HG03097 (cell line): ENCODE measurements at regions not wholly inside any gene's neighbourhood (a gene's known extent, or its start where the extent isn't known, plus 50 kb on each side); places are given as distances from the start of the nearest gene placed in this dataset.
"Not testable (repeated sequence)": the region's sequence is repeated elsewhere in the genome, so short reads cannot be mapped to it uniquely, and the experiment has no call there.

Source experiments
- ATAC-seq: cut with Tn5 transposase; IDR thresholded peaks from one replicate; pipeline ENCODE4 v1.9.1; 2021; ENCODE audit not compliant: unreplicated experiment, low FRiP score

DNA sequence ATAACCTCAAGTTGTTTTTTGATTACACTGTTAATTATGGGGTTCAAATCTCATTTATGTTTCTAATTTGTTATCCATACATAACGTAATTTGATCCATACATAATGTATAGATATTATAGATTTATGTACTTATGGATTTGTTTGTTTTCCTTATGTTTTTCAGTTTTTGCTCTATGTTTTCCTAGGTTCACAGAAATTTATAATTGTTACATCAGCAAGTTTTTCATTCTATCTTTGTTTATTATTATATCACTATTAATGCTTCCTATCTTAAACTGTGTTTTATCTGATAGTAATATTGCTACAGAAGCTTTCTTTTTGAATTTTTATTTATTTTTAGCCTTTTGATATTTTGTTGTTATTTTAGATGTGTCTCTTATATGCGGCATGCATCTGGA, 194.3 kb upstream of the SOX21 start:
- ATAC-seq: no peak

DNA sequence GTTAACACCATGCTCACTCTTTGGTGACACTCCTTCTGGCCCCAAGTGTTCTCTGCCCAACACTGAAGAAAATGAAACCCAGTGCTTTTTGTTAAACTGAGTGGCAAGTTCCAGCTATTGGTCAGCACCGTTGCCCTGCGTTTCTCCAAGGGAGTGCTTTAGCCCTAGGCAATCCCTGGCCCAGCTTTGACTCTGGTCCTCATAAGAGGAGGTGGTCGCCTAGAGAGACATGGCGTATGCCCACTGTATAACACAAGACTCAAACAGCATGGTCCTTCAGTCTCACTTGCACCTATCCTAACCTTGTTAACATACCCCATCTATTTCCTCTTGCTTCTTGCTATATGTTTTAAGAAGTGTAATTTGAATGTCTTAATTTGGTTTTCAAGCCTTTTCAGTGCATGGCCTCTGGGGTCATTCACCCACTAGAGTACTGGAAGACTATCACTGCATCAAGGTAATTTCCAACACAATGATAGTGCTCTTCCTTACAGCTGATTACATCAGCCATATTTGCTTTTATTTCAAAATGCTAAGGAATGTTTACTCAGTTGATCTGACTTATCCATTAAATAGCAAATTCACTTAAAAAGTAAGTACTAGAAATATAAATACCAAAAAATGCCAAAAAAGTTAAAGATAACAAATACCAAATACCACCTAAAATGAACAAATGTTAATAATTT, 190.5 kb upstream of the SOX21 start:
- ATAC-seq: no peak

DNA sequence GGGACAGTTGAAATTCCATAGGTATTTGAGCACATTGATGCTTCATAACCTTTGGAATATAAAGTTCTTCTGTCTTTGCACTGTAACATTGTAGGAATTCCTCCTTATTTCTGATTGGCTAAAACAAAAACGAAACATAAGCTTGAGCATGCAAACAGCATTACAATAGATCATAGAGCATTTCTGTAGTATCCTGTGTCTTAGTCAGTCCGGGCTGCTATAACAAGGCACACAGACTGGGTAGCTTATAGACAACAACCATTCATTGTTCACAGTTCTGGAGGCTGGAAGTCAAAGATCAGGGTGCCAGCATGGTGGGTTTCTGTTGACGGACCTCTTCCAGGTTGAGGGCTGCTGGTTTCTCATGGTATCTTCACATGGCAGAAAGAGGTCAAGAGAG, 188.7 kb upstream of the SOX21 start:
- ATAC-seq: no peak

- ATAC-seq: no peak
Observed at GRCh38 chr13:94896719-94897317, 184.5 kb upstream of the SOX21 start.

GRCh38 chr13:94896238-94896637, 183.9 kb upstream of the SOX21 start:
- no peak for ATAC-seq

DNA sequence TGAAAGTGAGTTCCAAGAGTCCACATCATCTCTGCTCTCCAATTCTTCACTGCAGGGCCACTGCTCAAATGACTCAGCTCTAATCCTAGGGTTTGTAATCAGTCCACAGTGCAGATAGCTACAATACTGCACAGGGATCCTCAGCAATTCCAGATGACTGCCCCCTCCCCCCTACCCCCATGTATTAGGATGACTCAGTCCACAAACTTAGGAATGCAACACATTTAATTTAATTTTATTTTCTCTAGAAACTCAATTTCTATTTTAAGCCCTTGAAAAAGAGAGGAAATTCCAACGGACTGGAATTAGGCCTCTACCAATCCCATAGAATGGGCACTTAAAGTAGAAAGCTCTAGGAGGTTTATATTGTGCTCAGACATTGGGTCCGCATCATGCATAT, 173.8 kb upstream of the SOX21 start:
- no peak for ATAC-seq

- no peak for ATAC-seq
Observed at GRCh38 chr13:94880463-94880862, 168.1 kb upstream of the SOX21 start.

GRCh38 chr13:94878602-94879165, 166.3 kb upstream of the SOX21 start:
- ATAC-seq: no peak

- ATAC-seq: no peak
Observed at GRCh38 chr13:94864474-94864873, 152.1 kb upstream of the SOX21 start.

DNA sequence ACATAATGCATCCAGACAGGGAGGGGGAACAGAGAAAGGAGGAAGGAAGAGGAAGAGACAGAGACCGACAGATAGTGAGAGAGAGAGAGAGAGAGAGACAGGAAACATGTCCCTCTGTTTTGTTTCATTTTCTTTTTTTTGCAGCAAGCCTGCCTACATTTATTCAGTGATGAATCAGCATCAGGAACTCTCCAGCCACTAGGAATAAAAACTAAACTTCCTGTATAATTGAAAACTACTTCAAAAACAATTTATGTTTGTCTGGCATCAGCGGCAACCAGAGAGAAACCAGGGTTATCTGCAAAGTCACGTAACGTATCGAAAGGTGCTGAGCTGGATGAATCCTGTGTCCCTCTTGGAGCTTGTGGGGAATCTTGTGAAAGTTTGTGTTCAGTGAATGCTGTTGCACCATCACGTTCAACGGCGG, 148.6 kb upstream of the SOX21 start:
- ATAC-seq: peak; percentile 51

GRCh38 chr13:94859811-94860210, 147.5 kb upstream of the SOX21 start:
- no peak for ATAC-seq

DNA sequence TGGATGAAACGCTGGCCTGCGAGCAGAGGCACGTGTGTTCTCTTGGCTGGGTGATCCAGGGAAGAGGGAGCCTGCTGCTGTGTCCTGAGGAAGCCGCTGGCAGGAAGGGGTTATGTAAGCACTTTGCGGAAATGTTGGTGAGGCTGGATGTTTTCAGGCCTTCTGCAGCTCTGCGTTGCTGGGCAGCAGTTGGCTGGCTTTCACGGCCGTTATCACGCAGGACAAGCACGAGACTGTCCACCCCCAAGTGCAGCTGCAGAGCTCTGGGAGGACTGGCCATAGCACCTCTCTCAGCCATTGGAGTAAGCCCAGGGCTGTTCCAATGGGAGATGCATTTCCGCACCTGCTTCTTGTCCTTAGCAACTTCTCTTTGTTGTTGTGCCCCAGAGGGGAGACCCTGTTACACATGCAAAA, 146.9 kb upstream of the SOX21 start:
- ATAC-seq: no peak

- no peak for ATAC-seq
Observed at GRCh38 chr13:94858856-94859255, 146.5 kb upstream of the SOX21 start.

- no peak for ATAC-seq
Observed at GRCh38 chr13:94854688-94855087, 142.3 kb upstream of the SOX21 start.

DNA sequence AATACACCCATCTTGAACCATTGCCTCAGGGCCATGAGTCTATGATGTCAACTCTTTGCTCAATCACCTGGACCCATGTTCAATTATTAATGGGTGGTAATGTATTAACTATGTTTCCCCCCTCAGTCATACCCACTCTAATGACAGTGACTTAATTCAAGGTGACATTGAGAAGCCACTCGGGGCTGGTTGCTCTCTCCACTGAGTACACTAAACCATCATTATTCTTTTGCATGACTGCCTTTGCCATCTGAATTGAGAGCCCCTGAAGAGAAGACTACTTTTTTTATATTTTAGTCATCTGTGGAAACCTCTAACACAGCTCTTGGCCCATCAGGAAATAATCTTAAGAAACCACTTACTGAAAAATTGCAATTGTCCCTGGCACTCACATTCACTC, 139.2 kb upstream of the SOX21 start:
- no peak for ATAC-seq

DNA sequence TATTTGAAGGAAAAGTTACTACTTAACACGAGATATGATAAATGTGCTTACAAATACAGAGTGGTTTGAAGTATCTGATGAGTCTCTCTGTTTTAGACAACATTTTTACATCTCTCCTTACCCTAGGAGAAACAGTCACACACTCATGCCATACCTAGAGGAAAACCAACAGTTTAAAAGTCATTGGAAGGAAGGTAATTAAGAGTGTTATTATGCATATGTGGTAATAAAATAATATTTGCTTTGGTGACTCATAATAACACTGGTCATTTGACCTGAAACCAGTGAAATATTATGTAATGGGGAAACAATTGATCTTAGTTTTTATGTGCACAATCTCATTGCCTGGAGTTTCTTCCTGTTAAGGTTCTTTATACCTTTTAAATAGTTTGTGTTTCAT, 136.9 kb upstream of the SOX21 start:
- ATAC-seq: no peak

GRCh38 chr13:94842901-94843300, 130.6 kb upstream of the SOX21 start:
- no peak for ATAC-seq

GRCh38 chr13:94837056-94837455, 124.7 kb upstream of the SOX21 start:
- ATAC-seq: not testable (repeated sequence)

GRCh38 chr13:94829837-94830365, 117.6 kb upstream of the SOX21 start:
- ATAC-seq: no peak

DNA sequence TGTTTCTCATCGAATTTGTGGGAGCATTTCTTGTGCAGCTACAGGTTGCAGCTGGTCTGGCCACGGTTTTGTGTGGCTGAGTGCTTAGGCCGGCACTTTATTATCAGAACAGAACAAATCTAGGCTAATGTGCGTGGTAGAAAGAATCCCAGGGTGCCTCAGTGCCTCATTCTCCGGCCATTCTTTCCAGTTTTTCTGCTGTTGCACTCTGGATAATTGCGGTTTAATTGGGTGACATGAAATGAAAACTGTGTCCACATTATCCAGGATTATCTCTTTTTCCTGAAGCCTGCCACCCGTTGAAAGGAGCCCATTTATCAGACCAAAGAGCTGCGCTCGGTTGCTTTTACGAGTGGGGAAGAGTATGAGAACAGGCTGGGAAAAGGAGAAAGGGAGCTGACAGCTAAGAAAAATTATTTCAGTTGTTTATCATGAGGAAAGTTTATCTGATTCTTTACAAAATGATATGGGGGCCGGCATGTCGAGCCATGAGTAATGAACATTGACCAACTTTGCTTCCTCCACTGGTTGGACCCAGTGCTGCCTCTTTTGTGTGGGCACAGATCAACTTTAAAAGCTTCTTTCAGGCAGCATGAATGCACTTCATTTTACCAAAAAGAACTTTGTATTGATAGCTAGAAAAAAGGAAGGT, 117.0 kb upstream of the SOX21 start:
- ATAC-seq: no peak

- ATAC-seq: no peak
Observed at GRCh38 chr13:94827566-94827965, 115.2 kb upstream of the SOX21 start.
